ENCODE measurements at regions not wholly inside any gene's neighbourhood (a gene's known extent, or its start where the extent isn't known, plus 50 kb on each side); places are given as distances from the start of the nearest gene placed in this dataset.

DNA sequence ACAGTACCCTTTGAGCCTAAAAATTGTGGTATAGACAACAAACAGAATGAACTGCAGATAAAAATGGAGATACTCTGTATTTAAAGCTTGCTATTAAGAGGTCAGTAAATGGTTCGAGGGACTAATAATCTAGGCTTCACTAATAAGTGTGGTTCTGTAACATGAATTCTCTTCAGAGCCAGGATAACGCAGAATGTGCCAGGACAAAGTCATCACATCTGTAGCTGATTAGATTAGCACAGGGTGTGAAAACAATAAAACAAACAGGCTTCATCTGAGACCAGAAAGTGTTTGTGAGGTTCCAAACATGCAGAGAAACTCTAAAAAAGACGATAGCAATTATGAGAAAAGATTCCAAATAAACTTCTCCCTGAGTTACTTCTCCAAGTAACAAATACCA, 89.1 kb upstream of the LUZP2 start:
- no peaks in the 10 kb centered on the region for H3K27me3 ChIP-seq (ENCODE audit: control insufficient read depth in 1 of 2, insufficient read depth in 1 of 2, low read length in 2 of 2)
- H3K4me2 ChIP-seq (ENCODE audit: low read length, poor library complexity, severe bottlenecking), result no peak overlapping the region

DNA sequence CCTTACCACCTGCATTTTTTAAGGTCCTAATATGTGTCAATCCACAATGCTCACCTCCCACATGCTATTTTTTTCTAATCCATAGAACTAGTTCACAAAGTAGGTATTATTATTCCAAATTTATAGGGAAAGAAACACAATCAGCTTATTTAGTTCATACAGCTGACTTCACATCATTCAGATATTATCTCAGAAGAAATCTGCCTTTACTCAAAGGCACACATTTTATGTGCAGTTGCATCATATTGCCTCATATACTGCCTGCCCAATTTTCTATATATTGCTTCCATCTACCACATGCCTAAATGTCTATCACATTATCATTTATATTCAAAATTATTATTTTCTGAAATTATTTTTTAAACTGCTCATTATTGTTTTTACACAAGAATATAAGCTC, 88.7 kb upstream of the LUZP2 start:
- no peak for DNase-seq
- H2AK5ac ChIP-seq (ENCODE audit: low read length, severe bottlenecking), result no peak overlapping the region
- no peaks in the 10 kb centered on the region for H3K27me3 ChIP-seq (ENCODE audit: control insufficient read depth in 1 of 2, insufficient read depth in 1 of 2, low read length in 2 of 2)

More for the DNA sequence above, 89.1 kb upstream of the LUZP2 start:
- Histone ChIP-seq H4K91ac (ENCODE audit: low read length) (no peak overlapping the region), H3K27ac (ENCODE audit: low read length, poor library complexity, severe bottlenecking) (no peak overlapping the region), H2BK5ac (ENCODE audit: low read depth, low read length, poor library complexity, severe bottlenecking) (no peak overlapping the region), H3K14ac (ENCODE audit: low read length in 2 of 2) (no peak overlapping the region), H4K8ac (ENCODE audit: low read length) (no peak overlapping the region), H3K9me3 (ENCODE audit: control insufficient read depth, low read length) (no peaks in the 10 kb centered on the region), H2BK120ac (ENCODE audit: low read depth, low read length) (no peak overlapping the region), H2BK12ac (ENCODE audit: low read length in 2 of 2) (no peak overlapping the region), H2AFZ (ENCODE audit: low read depth, low read length) (no peak overlapping the region), H3K79me1 (replicated peaks; ENCODE audit: low read length, poor library complexity, severe bottlenecking) (no peaks in the 10 kb centered on the region), H3K18ac (ENCODE audit: low read depth in 1 of 2, low read length in 2 of 2) (no peak overlapping the region), H3K23ac (ENCODE audit: low read length in 2 of 2) (no peak overlapping the region), H2BK15ac (ENCODE audit: low read depth, poor library complexity, severe bottlenecking) (no peak overlapping the region), H3K9ac (ENCODE audit: low read length) (no peak overlapping the region), H3K4me1 (ENCODE audit: control insufficient read depth, insufficient read depth, low read depth, low read length) (no peaks in the 10 kb centered on the region), H3K4me3 (ENCODE audit: insufficient read depth in 1 of 2, low read depth in 1 of 2, low read length in 2 of 2) (no peak overlapping the region), H3K36me3 (ENCODE audit: control insufficient read depth in 1 of 2, insufficient read depth in 2 of 2, low read depth in 1 of 2, low read length in 2 of 2) (no peaks in the 10 kb centered on the region), H3K4ac (ENCODE audit: low read depth in 1 of 2, low read length in 2 of 2) (no peak overlapping the region), H2AK5ac (ENCODE audit: low read length, severe bottlenecking) (no peak overlapping the region)
- 93% methylated on average over 2 of the region's 3 CpGs for WGBS
- no peak for DNase-seq

DNA sequence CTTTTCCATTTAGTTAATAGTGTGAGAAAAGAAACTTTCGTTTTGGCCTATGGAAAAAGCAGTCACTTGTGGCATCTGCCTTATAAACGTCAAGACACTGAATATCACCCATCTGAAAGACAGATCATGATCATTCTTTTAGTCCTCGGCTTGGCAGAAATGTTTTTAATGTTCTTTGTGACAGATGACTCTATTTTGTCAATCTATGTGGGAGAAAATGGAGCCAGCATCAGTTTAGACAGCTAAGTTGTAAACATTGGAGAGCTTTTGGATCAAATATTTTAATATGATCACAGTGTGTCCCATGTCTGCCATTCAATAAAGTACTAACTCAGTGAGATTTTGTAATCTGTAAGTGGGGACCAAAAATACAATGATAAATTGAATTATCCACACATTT, 85.1 kb upstream of the LUZP2 start:
- Histone ChIP-seq H3K36me3 (ENCODE audit: control insufficient read depth in 1 of 2, insufficient read depth in 2 of 2, low read depth in 1 of 2, low read length in 2 of 2) (no peaks in the 10 kb centered on the region), H3K9me3 (ENCODE audit: control insufficient read depth, low read length) (no peaks in the 10 kb centered on the region), H3K9ac (ENCODE audit: low read length) (no peak overlapping the region), H3K18ac (ENCODE audit: low read depth in 1 of 2, low read length in 2 of 2) (no peak overlapping the region), H2BK12ac (ENCODE audit: low read length in 2 of 2) (no peak overlapping the region), H3K23ac (ENCODE audit: low read length in 2 of 2) (no peak overlapping the region), H3K79me1 (replicated peaks; ENCODE audit: low read length, poor library complexity, severe bottlenecking) (no peaks in the 10 kb centered on the region), H2BK120ac (ENCODE audit: low read depth, low read length) (no peak overlapping the region), H4K8ac (ENCODE audit: low read length) (no peak overlapping the region), H2AK5ac (ENCODE audit: low read length, severe bottlenecking) (no peak overlapping the region), H3K27ac (ENCODE audit: low read length, poor library complexity, severe bottlenecking) (no peak overlapping the region), H2AFZ (ENCODE audit: low read depth, low read length) (no peak overlapping the region), H2BK15ac (ENCODE audit: low read depth, poor library complexity, severe bottlenecking) (no peak overlapping the region), H3K4me2 (ENCODE audit: low read length, poor library complexity, severe bottlenecking) (no peak overlapping the region), H3K4me1 (ENCODE audit: control insufficient read depth, insufficient read depth, low read depth, low read length) (no peaks in the 10 kb centered on the region), H3K27me3 (ENCODE audit: control insufficient read depth in 1 of 2, insufficient read depth in 1 of 2, low read length in 2 of 2) (no peaks in the 10 kb centered on the region), H3K14ac (ENCODE audit: low read length in 2 of 2) (no peak overlapping the region), H3K4ac (ENCODE audit: low read depth in 1 of 2, low read length in 2 of 2) (no peak overlapping the region), H2BK5ac (ENCODE audit: low read depth, low read length, poor library complexity, severe bottlenecking) (no peak overlapping the region), H4K91ac (ENCODE audit: low read length) (no peak overlapping the region), H3K4me3 (ENCODE audit: insufficient read depth in 1 of 2, low read depth in 1 of 2, low read length in 2 of 2) (no peak overlapping the region)
- 93% methylated on average over 2 of the region's 3 CpGs for WGBS
- DNase-seq, result no peak

More for the DNA sequence above, 88.7 kb upstream of the LUZP2 start:
- Histone ChIP-seq H3K4me2 (ENCODE audit: low read length, poor library complexity, severe bottlenecking) (no peak overlapping the region), H3K4ac (ENCODE audit: low read depth in 1 of 2, low read length in 2 of 2) (no peak overlapping the region), H2BK120ac (ENCODE audit: low read depth, low read length) (no peak overlapping the region), H3K79me1 (replicated peaks; ENCODE audit: low read length, poor library complexity, severe bottlenecking) (no peaks in the 10 kb centered on the region), H4K8ac (ENCODE audit: low read length) (no peak overlapping the region), H3K23ac (ENCODE audit: low read length in 2 of 2) (no peak overlapping the region), H3K4me3 (ENCODE audit: insufficient read depth in 1 of 2, low read depth in 1 of 2, low read length in 2 of 2) (no peak overlapping the region), H4K91ac (ENCODE audit: low read length) (no peak overlapping the region), H2BK12ac (ENCODE audit: low read length in 2 of 2) (no peak overlapping the region), H3K9me3 (ENCODE audit: control insufficient read depth, low read length) (no peaks in the 10 kb centered on the region), H2BK15ac (ENCODE audit: low read depth, poor library complexity, severe bottlenecking) (no peak overlapping the region), H3K14ac (ENCODE audit: low read length in 2 of 2) (no peak overlapping the region), H2AFZ (ENCODE audit: low read depth, low read length) (no peak overlapping the region), H2BK5ac (ENCODE audit: low read depth, low read length, poor library complexity, severe bottlenecking) (no peak overlapping the region), H3K18ac (ENCODE audit: low read depth in 1 of 2, low read length in 2 of 2) (no peak overlapping the region), H3K36me3 (ENCODE audit: control insufficient read depth in 1 of 2, insufficient read depth in 2 of 2, low read depth in 1 of 2, low read length in 2 of 2) (no peaks in the 10 kb centered on the region), H3K4me1 (ENCODE audit: control insufficient read depth, insufficient read depth, low read depth, low read length) (no peaks in the 10 kb centered on the region), H3K9ac (ENCODE audit: low read length) (no peak overlapping the region), H3K27ac (ENCODE audit: low read length, poor library complexity, severe bottlenecking) (no peak overlapping the region)

DNA sequence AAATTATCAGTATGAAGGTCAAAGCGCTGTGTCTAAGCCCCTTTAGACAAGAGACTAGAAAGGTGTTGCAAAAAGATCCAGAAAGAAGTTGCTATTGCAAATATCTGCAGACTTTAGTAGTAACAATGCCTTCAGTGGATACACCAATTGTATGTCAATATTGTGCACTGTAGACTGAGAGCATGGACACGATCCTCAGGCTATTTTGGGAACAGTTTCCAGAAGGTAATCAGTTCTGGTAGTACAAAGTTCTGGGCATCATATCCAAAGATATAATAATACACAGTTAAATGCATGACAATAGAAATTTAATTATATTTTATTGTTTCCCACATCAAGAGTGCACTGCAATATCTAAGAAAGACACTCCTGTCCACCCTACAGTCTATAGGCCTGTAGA, 84.1 kb upstream of the LUZP2 start:
- Histone ChIP-seq H3K14ac (ENCODE audit: low read length in 2 of 2) (no peak overlapping the region), H4K91ac (ENCODE audit: low read length) (no peak overlapping the region), H3K79me1 (replicated peaks; ENCODE audit: low read length, poor library complexity, severe bottlenecking) (no peaks in the 10 kb centered on the region), H3K27me3 (ENCODE audit: control insufficient read depth in 1 of 2, insufficient read depth in 1 of 2, low read length in 2 of 2) (no peaks in the 10 kb centered on the region), H2BK5ac (ENCODE audit: low read depth, low read length, poor library complexity, severe bottlenecking) (no peak overlapping the region), H2BK15ac (ENCODE audit: low read depth, poor library complexity, severe bottlenecking) (no peak overlapping the region), H3K27ac (ENCODE audit: low read length, poor library complexity, severe bottlenecking) (no peak overlapping the region), H2BK12ac (ENCODE audit: low read length in 2 of 2) (no peak overlapping the region), H3K9ac (ENCODE audit: low read length) (no peak overlapping the region), H3K4me3 (ENCODE audit: insufficient read depth in 1 of 2, low read depth in 1 of 2, low read length in 2 of 2) (no peak overlapping the region), H3K36me3 (ENCODE audit: control insufficient read depth in 1 of 2, insufficient read depth in 2 of 2, low read depth in 1 of 2, low read length in 2 of 2) (no peaks in the 10 kb centered on the region), H3K9me3 (ENCODE audit: control insufficient read depth, low read length) (no peaks in the 10 kb centered on the region), H2AFZ (ENCODE audit: low read depth, low read length) (no peak overlapping the region), H2AK5ac (ENCODE audit: low read length, severe bottlenecking) (no peak overlapping the region), H4K8ac (ENCODE audit: low read length) (no peak overlapping the region), H2BK120ac (ENCODE audit: low read depth, low read length) (no peak overlapping the region), H3K4ac (ENCODE audit: low read depth in 1 of 2, low read length in 2 of 2) (no peak overlapping the region), H3K18ac (ENCODE audit: low read depth in 1 of 2, low read length in 2 of 2) (no peak overlapping the region), H3K23ac (ENCODE audit: low read length in 2 of 2) (no peak overlapping the region), H3K4me1 (ENCODE audit: control insufficient read depth, insufficient read depth, low read depth, low read length) (no peaks in the 10 kb centered on the region), H3K4me2 (ENCODE audit: low read length, poor library complexity, severe bottlenecking) (no peak overlapping the region)
- no peak for DNase-seq
- WGBS, result 94% methylated on average over 1 of the region's 2 CpGs
